K562 (cell line): ENCODE measurements at regions not wholly inside any gene's neighbourhood (a gene's known extent, or its start where the extent isn't known, plus 50 kb on each side); places are given as distances from the start of the nearest gene placed in this dataset.

Source experiments
- ATAC-seq: fragments of 200-7000 bp; cut with Tn5 transposase; 3 replicates; pipeline ENCODE4 v1.9.1; 2020; ENCODE audit warnings: moderate library complexity
- BruUV-seq: library from RNA; stranded (reverse); fragments of 400-500 nt; replicated peaks from 2 replicates; lab custom pipeline; 2021; lab: Mats Ljungman, UMichigan
- CTCF ChIA-PET: fragments of 300-600 bp; formaldehyde crosslinking; extraction: SDS; loops from one replicate; lab custom pipeline; 2021; ENCODE audit warnings: low intra/inter-chr PET ratio; lab: Yijun Ruan, JAX
- POLR2A ChIA-PET: fragments of 300-600, 350-650 bp; sonication (Branson Sonifier 250); formaldehyde crosslinking; extraction: SDS; loops from one replicate; lab custom pipeline; 2021; ENCODE audit warnings: antibody characterized with exemption, inconsistent platforms; lab: Yijun Ruan, JAX
- DNase-seq, 4 experiments: peaks; one replicate each; pipeline versions ENCODE4 v3.0.0 to v3.0.0-alpha.2; 2011 to 2018; ENCODE audit warnings: low spot score in 3 of 4, mixed read lengths in 3 of 4; ENCODE audit errors: extremely low read depth in 1 of 4
- FAIRE-seq: peaks from 2 replicates; lab custom pipeline; 2011; peaks lifted over from hg19 to GRCh38; lab: Jason Lieb, UNC
- H2AFZ ChIP-seq: 2 replicates; pipeline ENCODE4 v1.6.0; 2011; ENCODE audit warnings: low read depth, low read length, control low read depth, inconsistent platforms
- H3K27ac ChIP-seq: fragments of 200-600 bp; 3 replicates; pipeline ENCODE4 v1.8.0; 2011; ENCODE audit warnings: low read depth, mild to moderate bottlenecking, control low read depth, inconsistent platforms, low read length, moderate library complexity, mixed read lengths; ENCODE audit errors: extremely low read depth
- H3K27me3 ChIP-seq, 2 experiments: fragments of 300-600 bp in 1 of 2; 2 replicates in 1 of 2; 3 replicates in 1 of 2; pipeline versions ENCODE4 v1.6.0 to v1.8.0; 2011; ENCODE audit warnings: inconsistent platforms in 2 of 2, low read length in 2 of 2, mild to moderate bottlenecking in 1 of 2, mixed read lengths in 1 of 2, moderate library complexity in 1 of 2; ENCODE audit not compliant: control insufficient read depth in 2 of 2, insufficient read depth in 2 of 2
- H3K36me3 ChIP-seq: fragments of 300-600 bp; 3 replicates; pipeline ENCODE4 v1.8.0; 2011; ENCODE audit warnings: mild to moderate bottlenecking, low read length, inconsistent platforms; ENCODE audit not compliant: control insufficient read depth, insufficient read depth
- H3K4me1 ChIP-seq, 2 experiments: fragments of 200-600 bp in 1 of 2; replicated peaks in 1 of 2; 2 replicates in 1 of 2; 3 replicates in 1 of 2; pipeline versions ENCODE4 v1.5.1 to v1.8.0; 2011; ENCODE audit warnings: inconsistent platforms in 2 of 2, low read length in 2 of 2, mild to moderate bottlenecking in 1 of 2, mixed read lengths in 1 of 2, moderate library complexity in 1 of 2; ENCODE audit not compliant: control insufficient read depth in 2 of 2, insufficient read depth in 2 of 2
- H3K4me2 ChIP-seq: 2 replicates; pipeline ENCODE4 v1.6.1; 2011; ENCODE audit warnings: low read length, control low read depth, inconsistent platforms, mixed read lengths; ENCODE audit not compliant: insufficient read depth
- H3K4me3 ChIP-seq: fragments of 200-600 bp; sonication (generic), shearing (Covaris generic); 2 replicates; pipeline ENCODE4 v1.5.1; 2016; ENCODE audit warnings: control low read depth, inconsistent platforms
- H3K79me2 ChIP-seq: fragments of 200-600 bp; 3 replicates; pipeline ENCODE4 v1.8.0; 2011; ENCODE audit warnings: low read length, inconsistent platforms; ENCODE audit not compliant: control insufficient read depth, insufficient read depth
- H3K9ac ChIP-seq, 2 experiments: 2 replicates each; pipeline versions ENCODE4 v1.6.0 to v1.6.1; 2011; ENCODE audit warnings: low read depth in 2 of 2, low read length in 2 of 2, control low read depth in 1 of 2, inconsistent platforms in 1 of 2, mild to moderate bottlenecking in 1 of 2, mixed read lengths in 1 of 2; ENCODE audit not compliant: insufficient read depth in 1 of 2
- H3K9me1 ChIP-seq: one replicate; pipeline ENCODE4 v1.6.0; 2011; ENCODE audit warnings: inconsistent platforms, mild to moderate bottlenecking, low read length, moderate library complexity; ENCODE audit not compliant: control insufficient read depth, insufficient read depth
- H3K9me3 ChIP-seq: replicated peaks from 2 replicates; pipeline ENCODE4 v1.5.1; 2011; ENCODE audit warnings: low read depth, low read length, inconsistent platforms; ENCODE audit not compliant: control insufficient read depth, insufficient read depth
- H4K20me1 ChIP-seq: replicated peaks from 2 replicates; pipeline ENCODE4 v1.6.1; 2011; ENCODE audit warnings: low read length, inconsistent platforms, mixed read lengths; ENCODE audit not compliant: control insufficient read depth, insufficient read depth
- CCAR2 ChIP-seq: fragments of 200-400 bp; formaldehyde crosslinking; IDR thresholded peaks from 2 replicates; pipeline ENCODE4 v1.6.1; 2017; ENCODE audit warnings: mild to moderate bottlenecking, low read depth, low read length
- CEBPB ChIP-seq: fragments of 450-650 bp; IDR thresholded peaks from 2 replicates; pipeline ENCODE4 v1.6.1; 2016; ENCODE audit warnings: missing genetic modification characterization, missing compliant biosample characterization
- CTBP1 ChIP-seq: fragments of 450-650 bp; IDR thresholded peaks from 2 replicates; pipeline ENCODE4 v1.6.1; 2016; ENCODE audit warnings: borderline replicate concordance
- FOXA1 ChIP-seq: fragments of 450-650 bp; IDR thresholded peaks from 2 replicates; pipeline ENCODE4 v1.6.1; 2016; ENCODE audit warnings: mild to moderate bottlenecking, borderline replicate concordance
- NFYB ChIP-seq: IDR thresholded peaks from 2 replicates; pipeline ENCODE4 v1.6.1; 2011; ENCODE audit warnings: mild to moderate bottlenecking, moderate library complexity; ENCODE audit not compliant: insufficient read length; ENCODE audit errors: extremely low read depth
- PREB ChIP-seq: sonication (generic); formaldehyde crosslinking; IDR thresholded peaks from 2 replicates; pipeline ENCODE4 v1.8.1; 2023; ENCODE audit warnings: mild to moderate bottlenecking, missing genetic modification reagents
- SRSF1 ChIP-seq: fragments of 200-400 bp; formaldehyde crosslinking; IDR thresholded peaks from 2 replicates; pipeline ENCODE4 v1.6.1; 2017; ENCODE audit warnings: mild to moderate bottlenecking, low read depth, low read length, moderate library complexity
- ZNF354B ChIP-seq: fragments of 250-450 bp; sonication (Bioruptor Pico); IDR thresholded peaks from 2 replicates; pipeline ENCODE4 v1.4.0; 2020
- ZNF589 ChIP-seq: fragments of 200-800 bp; sonication (Bioruptor generic); IDR thresholded peaks from 2 replicates; pipeline ENCODE4 v1.6.1; 2016; ENCODE audit warnings: low read depth, missing genetic modification characterization, missing compliant biosample characterization
- WGBS: fragments of 100-300 bp; shearing (Covaris generic); methylation state at CpG from one replicate; pipeline ENCODE4 v1.1.6; 2016; ENCODE audit warnings: low coverage, mixed read lengths; ENCODE audit not compliant: insufficient coverage; ENCODE audit errors: missing lambda C conversion rate; 5-methylcytosine and 5-hydroxymethylcytosine counted together
- in situ Hi-C: fragments of 300-500 bp; cut with MboI; formaldehyde crosslinking; loops from 4 replicates; pipeline ENCODE4 v1.15.0; 2018; ENCODE audit warnings: inconsistent platforms, mixed read lengths
- intact Hi-C: fragments of 100-400 bp; cut with micrococcal nuclease; formaldehyde crosslinking; loops from 2 replicates; pipeline ENCODE4 v1.14.2; 2022
- TF ChIP-seq, protein P1 (sequence below): fragments of 250-450 bp; sonication (Bioruptor Pico); IDR thresholded peaks from 2 replicates; pipeline ENCODE4 v1.9.0; 2021; ENCODE audit warnings: mild to moderate bottlenecking

GRCh38 chr13:47418206-47418920, 521.5 kb upstream of the HTR2A start:
- no peaks in the 10 kb centered on the region for H4K20me1 ChIP-seq
- TF ChIP-seq CEBPB (tag) (no peak), CTBP1 (no peak), NFYB (no peak), ZNF354B (CRISPR knock-in tag) (no peak), FOXA1 (no peak)
- POLR2A ChIA-PET = no interaction called here
- in situ Hi-C loops (no loop called here), intact Hi-C loops (no loop called here)
- H3K9me1 ChIP-seq = no peaks in the 10 kb centered on the region
- no peak overlapping the region for H2AFZ ChIP-seq
- WGBS = 0% methylated on average over 3 of the region's 3 CpGs
- no peaks in the 10 kb centered on the region for H3K79me2 ChIP-seq
- ATAC-seq (no peak), DNase-seq (no peak), FAIRE-seq (no peak)
- H3K4me3 ChIP-seq = no peak overlapping the region
- H3K27me3 ChIP-seq = no peaks in the 10 kb centered on the region
- no peaks in the 10 kb centered on the region for H3K36me3 ChIP-seq
- H3K4me1 ChIP-seq = no peaks in the 10 kb centered on the region
- CTCF ChIA-PET = no interaction called here
- BruUV-seq = no TSS peak
- no peak overlapping the region for H3K27ac ChIP-seq
- H3K9ac ChIP-seq = no peak overlapping the region
- H3K9me3 ChIP-seq = no peaks in the 10 kb centered on the region
- H3K4me2 ChIP-seq = no peak overlapping the region

- H3K79me2 ChIP-seq = no peaks in the 10 kb centered on the region
- H3K27ac ChIP-seq = no peak overlapping the region
- FAIRE-seq = no peak
- no peak for ATAC-seq
- H3K9me3 ChIP-seq = no peaks in the 10 kb centered on the region
- H3K36me3 ChIP-seq = no peaks in the 10 kb centered on the region
- no peaks in the 10 kb centered on the region for H3K9me1 ChIP-seq
- ChIA-PET CTCF (no interaction called here), POLR2A (no interaction called here)
- no peak for DNase-seq
- no peaks in the 10 kb centered on the region for H3K27me3 ChIP-seq
- H3K4me2 ChIP-seq = no peak overlapping the region
- H3K9ac ChIP-seq = no peak overlapping the region
- intact Hi-C loops = no loop called here
- no peak overlapping the region for H2AFZ ChIP-seq
- BruUV-seq = no TSS peak
- H4K20me1 ChIP-seq = no peaks in the 10 kb centered on the region
- no peaks in the 10 kb centered on the region for H3K4me1 ChIP-seq
- TF ChIP-seq ZNF589 (CRISPR knock-in tag) (no peak), CCAR2 (no peak), PREB (no peak), SRSF1 (no peak)
- TF ChIP-seq, protein P1, sequence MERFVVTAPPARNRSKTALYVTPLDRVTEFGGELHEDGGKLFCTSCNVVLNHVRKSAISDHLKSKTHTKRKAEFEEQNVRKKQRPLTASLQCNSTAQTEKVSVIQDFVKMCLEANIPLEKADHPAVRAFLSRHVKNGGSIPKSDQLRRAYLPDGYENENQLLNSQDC (CRISPR knock-in tag) = no peak
- TF ChIP-seq, all 486 proteins: peak for 0
- 0% methylated on average over 2 of the region's 2 CpGs for WGBS
- in situ Hi-C loops = no loop called here
- no peak overlapping the region for H3K4me3 ChIP-seq
Observed at GRCh38 chr13:47417485-47417884, 520.6 kb upstream of the HTR2A start.
